K562 (cell line): ENCODE measurements at regions not wholly inside any gene's neighbourhood (a gene's known extent, or its start where the extent isn't known, plus 50 kb on each side); places are given as distances from the start of the nearest gene placed in this dataset.

Source experiments
- ATAC-seq: fragments of 200-7000 bp; cut with Tn5 transposase; 3 replicates; pipeline ENCODE4 v1.9.1; 2020; ENCODE audit warnings: moderate library complexity
- BruUV-seq: library from RNA; stranded (reverse); fragments of 400-500 nt; replicated peaks from 2 replicates; lab custom pipeline; 2021; lab: Mats Ljungman, UMichigan
- CTCF ChIA-PET: fragments of 300-600 bp; formaldehyde crosslinking; extraction: SDS; loops from one replicate; lab custom pipeline; 2021; ENCODE audit warnings: low intra/inter-chr PET ratio; lab: Yijun Ruan, JAX
- POLR2A ChIA-PET: fragments of 300-600, 350-650 bp; sonication (Branson Sonifier 250); formaldehyde crosslinking; extraction: SDS; loops from one replicate; lab custom pipeline; 2021; ENCODE audit warnings: antibody characterized with exemption, inconsistent platforms; lab: Yijun Ruan, JAX
- DNase-seq, 4 experiments: peaks; one replicate each; pipeline versions ENCODE4 v3.0.0 to v3.0.0-alpha.2; 2011 to 2018; ENCODE audit warnings: low spot score in 3 of 4, mixed read lengths in 3 of 4; ENCODE audit errors: extremely low read depth in 1 of 4
- FAIRE-seq: peaks from 2 replicates; lab custom pipeline; 2011; peaks lifted over from hg19 to GRCh38; lab: Jason Lieb, UNC
- H2AFZ ChIP-seq: 2 replicates; pipeline ENCODE4 v1.6.0; 2011; ENCODE audit warnings: low read depth, low read length, control low read depth, inconsistent platforms
- H3K27ac ChIP-seq: fragments of 200-600 bp; 3 replicates; pipeline ENCODE4 v1.8.0; 2011; ENCODE audit warnings: low read depth, mild to moderate bottlenecking, control low read depth, inconsistent platforms, low read length, moderate library complexity, mixed read lengths; ENCODE audit errors: extremely low read depth
- H3K27me3 ChIP-seq, 2 experiments: fragments of 300-600 bp in 1 of 2; 2 replicates in 1 of 2; 3 replicates in 1 of 2; pipeline versions ENCODE4 v1.6.0 to v1.8.0; 2011; ENCODE audit warnings: inconsistent platforms in 2 of 2, low read length in 2 of 2, mild to moderate bottlenecking in 1 of 2, mixed read lengths in 1 of 2, moderate library complexity in 1 of 2; ENCODE audit not compliant: control insufficient read depth in 2 of 2, insufficient read depth in 2 of 2
- H3K36me3 ChIP-seq: fragments of 300-600 bp; 3 replicates; pipeline ENCODE4 v1.8.0; 2011; ENCODE audit warnings: mild to moderate bottlenecking, low read length, inconsistent platforms; ENCODE audit not compliant: control insufficient read depth, insufficient read depth
- H3K4me1 ChIP-seq, 2 experiments: fragments of 200-600 bp in 1 of 2; replicated peaks in 1 of 2; 2 replicates in 1 of 2; 3 replicates in 1 of 2; pipeline versions ENCODE4 v1.5.1 to v1.8.0; 2011; ENCODE audit warnings: inconsistent platforms in 2 of 2, low read length in 2 of 2, mild to moderate bottlenecking in 1 of 2, mixed read lengths in 1 of 2, moderate library complexity in 1 of 2; ENCODE audit not compliant: control insufficient read depth in 2 of 2, insufficient read depth in 2 of 2
- H3K4me2 ChIP-seq: 2 replicates; pipeline ENCODE4 v1.6.1; 2011; ENCODE audit warnings: low read length, control low read depth, inconsistent platforms, mixed read lengths; ENCODE audit not compliant: insufficient read depth
- H3K4me3 ChIP-seq: fragments of 200-600 bp; sonication (generic), shearing (Covaris generic); 2 replicates; pipeline ENCODE4 v1.5.1; 2016; ENCODE audit warnings: control low read depth, inconsistent platforms
- H3K79me2 ChIP-seq: fragments of 200-600 bp; 3 replicates; pipeline ENCODE4 v1.8.0; 2011; ENCODE audit warnings: low read length, inconsistent platforms; ENCODE audit not compliant: control insufficient read depth, insufficient read depth
- H3K9ac ChIP-seq, 2 experiments: 2 replicates each; pipeline versions ENCODE4 v1.6.0 to v1.6.1; 2011; ENCODE audit warnings: low read depth in 2 of 2, low read length in 2 of 2, control low read depth in 1 of 2, inconsistent platforms in 1 of 2, mild to moderate bottlenecking in 1 of 2, mixed read lengths in 1 of 2; ENCODE audit not compliant: insufficient read depth in 1 of 2
- H3K9me1 ChIP-seq: one replicate; pipeline ENCODE4 v1.6.0; 2011; ENCODE audit warnings: inconsistent platforms, mild to moderate bottlenecking, low read length, moderate library complexity; ENCODE audit not compliant: control insufficient read depth, insufficient read depth
- H3K9me3 ChIP-seq: replicated peaks from 2 replicates; pipeline ENCODE4 v1.5.1; 2011; ENCODE audit warnings: low read depth, low read length, inconsistent platforms; ENCODE audit not compliant: control insufficient read depth, insufficient read depth
- H4K20me1 ChIP-seq: replicated peaks from 2 replicates; pipeline ENCODE4 v1.6.1; 2011; ENCODE audit warnings: low read length, inconsistent platforms, mixed read lengths; ENCODE audit not compliant: control insufficient read depth, insufficient read depth
- ATF7 ChIP-seq: fragments of 450-650 bp; IDR thresholded peaks from 2 replicates; pipeline ENCODE4 v1.7.1; 2014; ENCODE audit warnings: mild to moderate bottlenecking, moderate library complexity
- BRD9 ChIP-seq: fragments of 450-650 bp; IDR thresholded peaks from 2 replicates; pipeline ENCODE4 v1.6.1; 2018; ENCODE audit warnings: low read depth; ENCODE audit not compliant: partially characterized antibody
- CBX5 ChIP-seq: IDR thresholded peaks from 2 replicates; pipeline ENCODE4 v1.6.1; 2014; ENCODE audit warnings: low read depth, borderline replicate concordance
- CHD4 ChIP-seq: fragments of 200-600 bp; sonication (generic); IDR thresholded peaks from 3 replicates; pipeline ENCODE4 v1.6.1; 2012; ENCODE audit warnings: low read depth, mild to moderate bottlenecking, mixed read lengths, low read length, inconsistent platforms; ENCODE audit not compliant: insufficient read depth, insufficient replicate concordance, poor library complexity, severe bottlenecking
- NCOA1 ChIP-seq: fragments of 450-650 bp; IDR thresholded peaks from 2 replicates; pipeline ENCODE4 v1.6.1; 2016; ENCODE audit warnings: low read depth
- NR1H2 ChIP-seq: sonication (generic); formaldehyde crosslinking; IDR thresholded peaks from 2 replicates; pipeline ENCODE4 v1.4.0; 2020; ENCODE audit warnings: mild to moderate bottlenecking, missing genetic modification reagents
- PRPF4 ChIP-seq: fragments of 200-400 bp; formaldehyde crosslinking; IDR thresholded peaks from one replicate; pipeline ENCODE4 v1.6.1; 2017; ENCODE audit warnings: low read length, low read depth, mild to moderate bottlenecking; ENCODE audit not compliant: insufficient read depth, poor library complexity, severe bottlenecking
- PURB ChIP-seq: sonication (generic); formaldehyde crosslinking; IDR thresholded peaks from 2 replicates; pipeline ENCODE4 v1.9.0; 2021; ENCODE audit warnings: low read depth, mild to moderate bottlenecking, missing genetic modification reagents
- SMARCB1 ChIP-seq: IDR thresholded peaks from 2 replicates; pipeline ENCODE4 v1.6.1; 2011; ENCODE audit warnings: improper control_type of control experiment, low read depth; ENCODE audit not compliant: insufficient read length
- ZNF134 ChIP-seq: fragments of 250-450 bp; sonication (Bioruptor Pico); conservative IDR thresholded peaks from 2 replicates; pipeline ENCODE4 v1.4.0; 2020
- WGBS: fragments of 100-300 bp; shearing (Covaris generic); methylation state at CpG from one replicate; pipeline ENCODE4 v1.1.6; 2016; ENCODE audit warnings: low coverage, mixed read lengths; ENCODE audit not compliant: insufficient coverage; ENCODE audit errors: missing lambda C conversion rate; 5-methylcytosine and 5-hydroxymethylcytosine counted together
- in situ Hi-C: fragments of 300-500 bp; cut with MboI; formaldehyde crosslinking; loops from 4 replicates; pipeline ENCODE4 v1.15.0; 2018; ENCODE audit warnings: inconsistent platforms, mixed read lengths
- intact Hi-C: fragments of 100-400 bp; cut with micrococcal nuclease; formaldehyde crosslinking; loops from 2 replicates; pipeline ENCODE4 v1.14.2; 2022
- TF ChIP-seq, protein P1 (sequence below): fragments of 450-650 bp; IDR thresholded peaks from 2 replicates; pipeline ENCODE4 v1.6.1; 2018; ENCODE audit warnings: mild to moderate bottlenecking, low read depth; ENCODE audit not compliant: partially characterized antibody
- TF ChIP-seq, protein P2 (sequence below): fragments of 450-650 bp; IDR thresholded peaks from 2 replicates; pipeline ENCODE4 v1.6.1; 2016; ENCODE audit warnings: low read depth
- TF ChIP-seq, protein P3 (sequence below), 2 experiments: fragments of 450-650 bp; conservative IDR thresholded peaks; 2 replicates each; pipeline ENCODE4 v1.6.1; 2017; ENCODE audit warnings: mild to moderate bottlenecking in 2 of 2, moderate library complexity in 2 of 2

DNA sequence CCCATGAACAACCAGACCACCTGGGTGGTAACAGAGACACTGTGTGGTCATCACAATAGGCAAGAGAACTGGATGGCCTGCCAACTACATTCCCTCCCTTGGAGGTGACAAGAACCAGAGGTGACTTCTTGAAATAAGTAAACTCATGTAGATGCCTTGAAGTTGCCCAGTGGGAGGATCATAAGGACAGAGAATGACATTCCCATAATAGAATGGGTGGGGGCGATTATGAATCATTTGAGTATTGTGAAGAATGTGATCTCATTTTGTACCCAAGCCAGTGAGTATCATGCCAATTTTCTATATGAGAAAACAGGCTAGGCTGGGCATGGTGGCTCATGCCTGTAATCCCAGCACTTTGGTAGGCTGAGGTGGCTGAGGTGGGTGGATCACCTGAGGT lies 211.4 kb upstream of the GYPC start:
- ChIA-PET POLR2A (no interaction called here), CTCF (no interaction called here)
- Histone ChIP-seq H3K4me1 (no peaks in the 10 kb centered on the region), H3K27me3 (no peaks in the 10 kb centered on the region), H3K9ac (no peak overlapping the region), H4K20me1 (no peaks in the 10 kb centered on the region), H3K79me2 (no peaks in the 10 kb centered on the region), H3K9me1 (no peaks in the 10 kb centered on the region), H3K4me2 (no peak overlapping the region), H3K27ac (no peak overlapping the region), H3K4me3 (no peak overlapping the region), H2AFZ (no peak overlapping the region), H3K9me3 (no peaks in the 10 kb centered on the region), H3K36me3 (no peaks in the 10 kb centered on the region)
- WGBS = 6% methylated on average over 1 of the region's 1 CpG
- BruUV-seq = no TSS peak
- intact Hi-C loops (no loop called here), in situ Hi-C loops (no loop called here)
- ATAC-seq (no peak), DNase-seq (no peak), FAIRE-seq (no peak)
- TF ChIP-seq NR1H2 (CRISPR knock-in tag) (no peak), CHD4 (no peak), NCOA1 (no peak), ZNF134 (no peak), ATF7 (no peak), PURB (CRISPR knock-in tag) (no peak), BRD9 (no peak), CBX5 (no peak), PRPF4 (no peak), SMARCB1 (no peak)
- TF ChIP-seq, protein P1, sequence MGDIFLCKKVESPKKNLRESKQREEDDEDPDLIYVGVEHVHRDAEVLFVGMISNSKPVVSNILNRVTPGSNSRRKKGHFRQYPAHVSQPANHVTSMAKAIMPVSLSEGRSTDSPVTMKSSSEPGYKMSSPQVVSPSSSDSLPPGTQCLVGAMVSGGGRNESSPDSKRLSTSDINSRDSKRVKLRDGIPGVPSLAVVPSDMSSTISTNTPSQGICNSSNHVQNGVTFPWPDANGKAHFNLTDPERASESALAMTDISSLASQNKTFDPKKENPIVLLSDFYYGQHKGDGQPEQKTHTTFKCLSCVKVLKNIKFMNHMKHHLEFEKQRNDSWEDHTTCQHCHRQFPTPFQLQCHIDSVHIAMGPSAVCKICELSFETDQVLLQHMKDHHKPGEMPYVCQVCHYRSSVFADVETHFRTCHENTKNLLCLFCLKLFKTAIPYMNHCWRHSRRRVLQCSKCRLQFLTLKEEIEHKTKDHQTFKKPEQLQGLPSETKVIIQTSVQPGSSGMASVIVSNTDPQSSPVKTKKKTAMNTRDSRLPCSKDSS = no peak
- TF ChIP-seq, protein P2, sequence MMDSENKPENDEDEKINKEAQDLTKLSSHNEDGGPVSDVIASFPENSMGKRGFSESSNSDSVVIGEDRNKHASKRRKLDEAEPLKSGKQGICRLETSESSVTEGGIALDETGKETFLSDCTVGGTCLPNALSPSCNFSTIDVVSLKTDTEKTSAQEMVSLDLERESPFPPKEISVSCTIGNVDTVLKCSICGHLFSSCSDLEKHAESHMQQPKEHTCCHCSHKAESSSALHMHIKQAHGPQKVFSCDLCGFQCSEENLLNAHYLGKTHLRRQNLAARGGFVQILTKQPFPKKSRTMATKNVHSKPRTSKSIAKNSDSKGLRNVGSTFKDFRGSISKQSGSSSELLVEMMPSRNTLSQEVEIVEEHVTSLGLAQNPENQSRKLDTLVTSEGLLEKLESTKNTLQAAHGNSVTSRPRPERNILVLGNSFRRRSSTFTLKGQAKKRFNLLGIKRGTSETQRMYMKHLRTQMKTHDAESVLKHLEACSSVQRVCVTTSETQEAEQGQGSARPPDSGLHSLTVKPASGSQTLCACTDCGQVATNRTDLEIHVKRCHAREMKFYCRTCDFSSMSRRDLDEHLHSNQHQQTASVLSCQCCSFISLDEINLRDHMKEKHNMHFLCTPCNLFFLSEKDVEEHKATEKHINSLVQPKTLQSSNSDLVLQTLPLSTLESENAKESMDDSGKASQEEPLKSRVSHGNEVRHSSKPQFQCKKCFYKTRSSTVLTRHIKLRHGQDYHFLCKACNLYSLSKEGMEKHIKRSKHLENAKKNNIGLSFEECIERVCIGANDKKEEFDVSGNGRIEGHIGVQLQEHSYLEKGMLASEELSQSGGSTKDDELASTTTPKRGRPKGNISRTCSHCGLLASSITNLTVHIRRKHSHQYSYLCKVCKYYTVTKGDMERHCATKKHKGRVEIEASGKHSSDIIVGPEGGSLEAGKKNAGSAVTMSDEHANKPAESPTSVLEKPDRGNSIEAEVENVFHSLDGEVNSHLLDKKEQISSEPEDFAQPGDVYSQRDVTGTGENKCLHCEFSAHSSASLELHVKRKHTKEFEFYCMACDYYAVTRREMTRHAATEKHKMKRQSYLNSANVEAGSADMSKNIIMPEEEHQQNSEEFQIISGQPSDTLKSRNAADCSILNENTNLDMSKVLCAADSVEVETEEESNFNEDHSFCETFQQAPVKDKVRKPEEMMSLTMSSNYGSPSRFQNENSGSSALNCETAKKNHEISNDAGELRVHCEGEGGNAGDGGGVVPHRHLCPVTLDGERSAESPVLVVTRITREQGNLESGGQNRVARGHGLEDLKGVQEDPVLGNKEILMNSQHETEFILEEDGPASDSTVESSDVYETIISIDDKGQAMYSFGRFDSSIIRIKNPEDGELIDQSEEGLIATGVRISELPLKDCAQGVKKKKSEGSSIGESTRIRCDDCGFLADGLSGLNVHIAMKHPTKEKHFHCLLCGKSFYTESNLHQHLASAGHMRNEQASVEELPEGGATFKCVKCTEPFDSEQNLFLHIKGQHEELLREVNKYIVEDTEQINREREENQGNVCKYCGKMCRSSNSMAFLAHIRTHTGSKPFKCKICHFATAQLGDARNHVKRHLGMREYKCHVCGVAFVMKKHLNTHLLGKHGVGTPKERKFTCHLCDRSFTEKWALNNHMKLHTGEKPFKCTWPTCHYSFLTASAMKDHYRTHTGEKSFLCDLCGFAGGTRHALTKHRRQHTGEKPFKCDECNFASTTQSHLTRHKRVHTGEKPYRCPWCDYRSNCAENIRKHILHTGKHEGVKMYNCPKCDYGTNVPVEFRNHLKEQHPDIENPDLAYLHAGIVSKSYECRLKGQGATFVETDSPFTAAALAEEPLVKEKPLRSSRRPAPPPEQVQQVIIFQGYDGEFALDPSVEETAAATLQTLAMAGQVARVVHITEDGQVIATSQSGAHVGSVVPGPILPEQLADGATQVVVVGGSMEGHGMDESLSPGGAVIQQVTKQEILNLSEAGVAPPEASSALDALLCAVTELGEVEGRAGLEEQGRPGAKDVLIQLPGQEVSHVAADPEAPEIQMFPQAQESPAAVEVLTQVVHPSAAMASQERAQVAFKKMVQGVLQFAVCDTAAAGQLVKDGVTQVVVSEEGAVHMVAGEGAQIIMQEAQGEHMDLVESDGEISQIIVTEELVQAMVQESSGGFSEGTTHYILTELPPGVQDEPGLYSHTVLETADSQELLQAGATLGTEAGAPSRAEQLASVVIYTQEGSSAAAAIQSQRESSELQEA = no peak
- TF ChIP-seq, protein P3, sequence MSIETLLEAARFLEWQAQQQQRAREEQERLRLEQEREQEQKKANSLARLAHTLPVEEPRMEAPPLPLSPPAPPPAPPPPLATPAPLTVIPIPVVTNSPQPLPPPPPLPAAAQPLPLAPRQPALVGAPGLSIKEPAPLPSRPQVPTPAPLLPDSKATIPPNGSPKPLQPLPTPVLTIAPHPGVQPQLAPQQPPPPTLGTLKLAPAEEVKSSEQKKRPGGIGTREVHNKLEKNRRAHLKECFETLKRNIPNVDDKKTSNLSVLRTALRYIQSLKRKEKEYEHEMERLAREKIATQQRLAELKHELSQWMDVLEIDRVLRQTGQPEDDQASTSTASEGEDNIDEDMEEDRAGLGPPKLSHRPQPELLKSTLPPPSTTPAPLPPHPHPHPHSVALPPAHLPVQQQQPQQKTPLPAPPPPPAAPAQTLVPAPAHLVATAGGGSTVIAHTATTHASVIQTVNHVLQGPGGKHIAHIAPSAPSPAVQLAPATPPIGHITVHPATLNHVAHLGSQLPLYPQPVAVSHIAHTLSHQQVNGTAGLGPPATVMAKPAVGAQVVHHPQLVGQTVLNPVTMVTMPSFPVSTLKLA (conservative IDR thresholded peaks at IDR 0.05) = no peak
